ENCODE measurements at regions not wholly inside any gene's neighbourhood (a gene's known extent, or its start where the extent isn't known, plus 50 kb on each side); places are given as distances from the start of the nearest gene placed in this dataset.

GRCh38 chr1:163443863-163444262 is 122.1 kb downstream of the NUF2 start:
- no peak overlapping the region for H3K27ac ChIP-seq
- TF ChIP-seq CTCF (IDR thresholded peaks at IDR 0.05), result no peak; the same call in 1 of the 2 replicates
- TF ChIP-seq ZFX (IDR thresholded peaks at IDR 0.05; ENCODE audit: borderline replicate concordance), result no peak

DNA sequence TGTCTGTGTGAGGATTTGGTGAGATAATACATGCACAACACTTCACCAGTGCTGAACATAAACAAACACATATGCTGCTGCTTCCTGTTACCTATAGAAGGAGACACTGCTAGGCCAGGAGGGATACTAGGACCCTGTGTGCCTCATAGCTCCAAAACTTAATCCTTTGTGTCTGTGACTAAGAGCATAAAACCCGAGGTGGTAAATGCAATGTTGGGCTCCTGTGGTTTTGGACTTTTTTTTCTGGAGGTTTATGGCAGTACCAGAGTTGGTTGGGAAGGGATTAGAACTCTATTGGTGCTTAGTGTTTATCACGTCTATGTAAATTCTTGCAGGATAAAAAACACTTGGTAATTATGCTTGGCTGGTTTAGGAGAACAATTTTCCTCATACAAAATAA is 122.9 kb downstream of the NUF2 start:
- H3K27ac ChIP-seq, result no peak overlapping the region
- TF ChIP-seq CTCF (IDR thresholded peaks at IDR 0.05) (no peak), ZFX (IDR thresholded peaks at IDR 0.05; ENCODE audit: borderline replicate concordance) (no peak)

DNA sequence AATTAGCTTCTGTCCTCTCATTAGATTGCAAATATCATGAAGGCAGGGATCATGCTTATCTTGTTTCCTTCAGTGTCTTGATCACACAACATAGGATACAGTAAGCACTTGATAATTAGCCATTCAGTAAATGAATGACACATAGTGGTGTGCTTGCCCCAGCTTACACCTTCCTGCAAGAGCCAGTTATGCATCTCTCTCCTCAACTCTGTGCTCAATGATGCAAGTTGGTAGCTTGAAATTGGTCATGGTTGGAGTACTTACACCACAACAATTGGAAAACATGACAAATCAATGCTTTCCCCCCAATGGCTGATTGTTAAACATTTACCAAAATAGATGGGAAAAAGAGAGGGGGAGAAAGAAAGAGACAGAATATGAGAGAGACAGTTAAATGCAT is 129.2 kb downstream of the NUF2 start:
- no peak overlapping the region for H3K27ac ChIP-seq

DNA sequence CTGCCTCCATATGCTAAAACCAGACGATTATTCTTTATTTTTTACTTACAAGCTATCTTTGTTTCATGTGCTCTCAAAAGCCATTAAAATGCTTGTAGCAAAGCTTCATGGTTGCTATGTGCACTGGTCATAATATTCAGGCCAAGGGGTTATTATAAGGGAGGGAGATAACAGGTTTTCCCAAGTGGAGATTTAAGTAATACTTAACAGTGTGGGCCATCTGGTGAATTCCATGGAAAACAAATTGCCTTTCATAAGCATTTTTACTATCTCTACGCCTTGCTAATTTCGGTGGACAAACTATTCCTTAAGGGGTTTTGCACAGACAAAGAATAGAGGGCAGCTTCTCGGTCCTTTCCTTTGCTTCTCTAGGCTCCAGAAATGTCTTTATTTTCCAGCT is 137.8 kb downstream of the NUF2 start:
- TF ChIP-seq ZFX (IDR thresholded peaks at IDR 0.05; ENCODE audit: borderline replicate concordance) (no peak), CTCF (IDR thresholded peaks at IDR 0.05) (no peak)
- H3K27ac ChIP-seq, result no peak overlapping the region

More for the DNA sequence above, 129.2 kb downstream of the NUF2 start:
- TF ChIP-seq ZFX (IDR thresholded peaks at IDR 0.05; ENCODE audit: borderline replicate concordance) (no peak), CTCF (IDR thresholded peaks at IDR 0.05) (no peak)

DNA sequence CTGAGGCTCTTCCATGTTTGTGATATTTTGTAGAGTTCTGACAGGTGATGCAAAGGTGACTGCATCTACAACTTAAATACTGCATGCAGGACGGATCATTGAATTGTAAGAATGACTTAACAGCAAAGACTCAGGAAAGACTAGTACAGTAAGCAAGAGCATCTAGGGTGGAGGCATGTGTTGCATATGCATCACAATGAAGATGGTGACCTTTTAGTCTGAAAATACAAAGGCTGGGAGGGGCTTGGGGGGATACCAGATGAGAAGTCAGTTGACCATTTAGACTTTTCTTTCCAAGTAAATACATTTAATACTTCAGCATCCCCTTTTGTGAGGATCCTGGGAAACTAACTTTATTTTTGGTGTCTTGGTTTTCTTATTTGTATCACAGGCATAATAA is 145.5 kb downstream of the NUF2 start:
- no peak overlapping the region for H3K27ac ChIP-seq
- no peak for TF ChIP-seq CTCF (IDR thresholded peaks at IDR 0.05)
- TF ChIP-seq ZFX (IDR thresholded peaks at IDR 0.05; ENCODE audit: borderline replicate concordance), result no peak

- H3K27ac ChIP-seq, result no peak overlapping the region
- no peak for TF ChIP-seq CTCF (IDR thresholded peaks at IDR 0.05)
Measured at GRCh38 chr1:163471779-163472650, 150.3 kb downstream of the NUF2 start.

- TF ChIP-seq ZFX (IDR thresholded peaks at IDR 0.05; ENCODE audit: borderline replicate concordance) (no peak), CTCF (IDR thresholded peaks at IDR 0.05) (no peak)
- no peak overlapping the region for H3K27ac ChIP-seq
Measured at GRCh38 chr1:163472651-163473248, 151.0 kb downstream of the NUF2 start.

Measured in 22Rv1 (cell line).